Fibroblast of mammary gland (primary cell): ENCODE measurements at regions not wholly inside any gene's neighbourhood (a gene's known extent, or its start where the extent isn't known, plus 50 kb on each side); places are given as distances from the start of the nearest gene placed in this dataset.
A peak's percentile ranks its signal among the peaks of the same experiment; 100 is the strongest.

Source experiments
- DNase-seq: peaks from one replicate; pipeline ENCODE4 v3.0.0-alpha.2; 2010; ENCODE audit warnings: low read depth
- H3K4me3 ChIP-seq: 2 replicates; pipeline ENCODE4 v1.5.1; 2011; ENCODE audit warnings: low read depth, mild to moderate bottlenecking, low read length, moderate library complexity; ENCODE audit not compliant: control insufficient read depth
- TF ChIP-seq, protein P1 (sequence below): conservative IDR thresholded peaks from 2 replicates; pipeline ENCODE4 v1.5.1; 2011; ENCODE audit warnings: low read depth, low read length, inconsistent platforms; ENCODE audit not compliant: control insufficient read depth, insufficient read depth

DNA sequence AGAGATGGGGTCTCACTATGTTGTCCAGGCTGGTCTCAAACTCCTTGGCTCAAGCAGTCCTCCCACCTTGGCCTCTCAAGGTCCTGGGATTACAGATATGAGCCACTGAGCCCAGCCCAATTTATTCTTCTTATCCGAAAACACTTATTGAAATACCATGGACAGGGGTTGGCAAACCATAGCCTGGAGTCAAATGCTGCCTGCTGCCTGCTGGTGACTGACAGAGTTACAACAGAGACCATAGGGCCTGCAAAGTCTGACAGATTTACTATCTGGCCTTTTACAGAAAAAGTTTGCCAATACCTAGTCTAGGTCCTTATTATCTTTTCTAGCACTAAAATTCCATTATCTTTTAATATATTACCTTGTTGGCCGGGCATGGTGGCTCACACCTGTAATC is 87.1 kb upstream of the ZNF281 start:
- no peak for DNase-seq
- H3K4me3 ChIP-seq = no peak overlapping the region
- TF ChIP-seq, protein P1, sequence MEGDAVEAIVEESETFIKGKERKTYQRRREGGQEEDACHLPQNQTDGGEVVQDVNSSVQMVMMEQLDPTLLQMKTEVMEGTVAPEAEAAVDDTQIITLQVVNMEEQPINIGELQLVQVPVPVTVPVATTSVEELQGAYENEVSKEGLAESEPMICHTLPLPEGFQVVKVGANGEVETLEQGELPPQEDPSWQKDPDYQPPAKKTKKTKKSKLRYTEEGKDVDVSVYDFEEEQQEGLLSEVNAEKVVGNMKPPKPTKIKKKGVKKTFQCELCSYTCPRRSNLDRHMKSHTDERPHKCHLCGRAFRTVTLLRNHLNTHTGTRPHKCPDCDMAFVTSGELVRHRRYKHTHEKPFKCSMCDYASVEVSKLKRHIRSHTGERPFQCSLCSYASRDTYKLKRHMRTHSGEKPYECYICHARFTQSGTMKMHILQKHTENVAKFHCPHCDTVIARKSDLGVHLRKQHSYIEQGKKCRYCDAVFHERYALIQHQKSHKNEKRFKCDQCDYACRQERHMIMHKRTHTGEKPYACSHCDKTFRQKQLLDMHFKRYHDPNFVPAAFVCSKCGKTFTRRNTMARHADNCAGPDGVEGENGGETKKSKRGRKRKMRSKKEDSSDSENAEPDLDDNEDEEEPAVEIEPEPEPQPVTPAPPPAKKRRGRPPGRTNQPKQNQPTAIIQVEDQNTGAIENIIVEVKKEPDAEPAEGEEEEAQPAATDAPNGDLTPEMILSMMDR = peak; percentile 7

- TF ChIP-seq, protein P1 = no peak
- H3K4me3 ChIP-seq = no peak overlapping the region
These were observed 86.1 kb upstream of the ZNF281 start for GRCh38 chr1:200495901-200496300.

GRCh38 chr1:200493344-200493743 is 83.5 kb upstream of the ZNF281 start:
- DNase-seq = no peak
- TF ChIP-seq, protein P1 = no peak
- no peak overlapping the region for H3K4me3 ChIP-seq

More at GRCh38 chr1:200495901-200496300, 86.1 kb upstream of the ZNF281 start:
- DNase-seq = no peak

DNA sequence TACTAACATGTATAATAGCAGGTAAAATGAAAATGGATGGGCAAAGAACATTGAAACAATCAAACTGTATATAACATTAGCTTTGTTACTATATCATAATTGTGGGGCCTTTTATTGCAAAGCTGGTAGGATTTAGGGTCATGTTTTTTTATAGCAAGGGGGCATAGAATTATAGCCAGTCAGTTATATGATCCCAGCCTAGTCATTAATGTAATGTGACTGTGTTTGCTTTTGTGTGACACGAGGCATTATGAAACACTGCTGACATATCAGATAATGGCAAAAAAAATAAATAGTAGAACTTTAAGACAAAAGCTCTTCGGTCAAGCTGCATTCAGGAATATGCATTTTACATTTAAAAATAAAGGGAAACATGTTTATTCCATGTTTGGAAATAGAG is 81.3 kb upstream of the ZNF281 start:
- H3K4me3 ChIP-seq = no peak overlapping the region
- no peak for DNase-seq
- TF ChIP-seq, protein P1 = no peak

GRCh38 chr1:200490183-200490582 is 80.3 kb upstream of the ZNF281 start:
- no peak for DNase-seq
- TF ChIP-seq, protein P1 = no peak
- no peak overlapping the region for H3K4me3 ChIP-seq

- TF ChIP-seq, protein P1 = peak; percentile 93
- peak; percentile 83 for DNase-seq
- H3K4me3 ChIP-seq = no peak overlapping the region
These were observed 78.7 kb upstream of the ZNF281 start for GRCh38 chr1:200488375-200489165.

DNA sequence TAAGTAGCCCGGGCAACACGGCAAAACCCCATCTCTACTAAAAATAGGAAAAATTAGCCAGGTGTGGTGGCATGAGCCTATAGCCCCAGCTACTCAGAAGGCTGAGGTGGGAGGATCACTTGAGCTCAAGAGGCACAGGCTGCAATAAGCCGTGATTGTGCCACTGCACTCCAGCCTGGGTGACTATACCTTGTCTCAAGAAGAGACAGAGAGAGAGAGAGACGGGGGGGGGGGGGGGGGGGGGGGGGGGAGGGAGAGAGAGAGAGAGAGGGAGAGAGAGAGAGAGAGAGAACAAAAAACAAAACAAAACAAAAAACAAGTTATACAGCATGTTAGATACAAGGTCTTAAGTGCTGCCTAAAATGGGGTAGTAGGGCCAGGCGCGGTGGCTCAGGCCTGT is 77.8 kb upstream of the ZNF281 start:
- no peak overlapping the region for H3K4me3 ChIP-seq
- DNase-seq = no peak
- TF ChIP-seq, protein P1 = no peak
